ENCODE measurements at regions not wholly inside any gene's neighbourhood (a gene's known extent, or its start where the extent isn't known, plus 50 kb on each side); places are given as distances from the start of the nearest gene placed in this dataset.

DNA sequence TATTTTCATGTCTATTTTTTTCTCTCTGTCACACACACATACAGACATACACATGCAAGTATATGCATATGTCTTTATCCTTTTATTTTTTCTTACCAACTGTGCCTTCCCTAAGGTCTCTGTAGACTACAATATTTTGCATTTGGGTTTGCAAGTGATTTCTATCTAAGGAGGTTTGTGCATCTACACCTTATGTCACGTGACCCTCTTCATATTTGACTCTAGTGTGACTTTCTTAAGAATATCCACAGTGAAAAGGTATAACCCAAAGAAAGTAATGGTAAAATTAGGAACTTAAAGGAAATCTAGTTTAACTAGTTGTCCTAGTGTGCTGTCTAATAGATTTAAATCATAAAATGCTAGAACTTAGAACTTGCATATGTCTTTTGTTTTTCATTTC, 298.8 kb upstream of the LRIG3 start:
- Histone ChIP-seq H3K27me3 (ENCODE audit: control insufficient read depth, insufficient read depth, low read length) (no peaks in the 10 kb centered on the region), H3K4me2 (ENCODE audit: low read length) (no peak overlapping the region), H3K4me3 (ENCODE audit: low read length) (no peak overlapping the region), H3K4me1 (ENCODE audit: control insufficient read depth, insufficient read depth, low read length) (no peaks in the 10 kb centered on the region), H3K9me3 (replicated peaks; ENCODE audit: low read length) (no peaks in the 10 kb centered on the region), H3K36me3 (ENCODE audit: insufficient read depth, low read length) (no peaks in the 10 kb centered on the region), H3K9ac (ENCODE audit: low read depth, low read length) (no peak overlapping the region)

DNA sequence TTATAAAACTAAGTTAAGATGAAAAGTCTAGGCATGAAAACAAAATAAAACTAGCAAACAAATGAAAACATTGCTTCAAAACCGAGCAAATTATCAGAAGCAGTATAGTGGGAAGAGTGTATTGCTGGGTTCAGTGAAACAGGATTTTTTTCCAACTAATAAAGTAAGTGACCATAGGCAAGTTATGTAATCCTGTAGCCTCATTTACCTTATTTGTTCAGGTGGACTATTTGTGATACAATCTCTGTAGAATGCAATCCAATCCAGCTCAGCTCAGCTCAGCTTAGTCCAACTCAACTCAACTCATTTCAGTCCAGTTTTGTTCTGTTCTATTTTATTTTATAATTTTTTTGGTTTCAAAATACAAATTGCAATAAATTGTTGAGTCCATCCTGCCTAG, 276.7 kb upstream of the LRIG3 start:
- H3K36me3 ChIP-seq (ENCODE audit: insufficient read depth, low read length), result no peaks in the 10 kb centered on the region
- no peaks in the 10 kb centered on the region for H3K9me3 ChIP-seq (replicated peaks; ENCODE audit: low read length)
- H3K4me1 ChIP-seq (ENCODE audit: control insufficient read depth, insufficient read depth, low read length), result no peaks in the 10 kb centered on the region
- H3K4me2 ChIP-seq (ENCODE audit: low read length), result no peak overlapping the region
- no peak overlapping the region for H3K9ac ChIP-seq (ENCODE audit: low read depth, low read length)
- H3K4me3 ChIP-seq (ENCODE audit: low read length), result no peak overlapping the region
- no peaks in the 10 kb centered on the region for H3K27me3 ChIP-seq (ENCODE audit: control insufficient read depth, insufficient read depth, low read length)

DNA sequence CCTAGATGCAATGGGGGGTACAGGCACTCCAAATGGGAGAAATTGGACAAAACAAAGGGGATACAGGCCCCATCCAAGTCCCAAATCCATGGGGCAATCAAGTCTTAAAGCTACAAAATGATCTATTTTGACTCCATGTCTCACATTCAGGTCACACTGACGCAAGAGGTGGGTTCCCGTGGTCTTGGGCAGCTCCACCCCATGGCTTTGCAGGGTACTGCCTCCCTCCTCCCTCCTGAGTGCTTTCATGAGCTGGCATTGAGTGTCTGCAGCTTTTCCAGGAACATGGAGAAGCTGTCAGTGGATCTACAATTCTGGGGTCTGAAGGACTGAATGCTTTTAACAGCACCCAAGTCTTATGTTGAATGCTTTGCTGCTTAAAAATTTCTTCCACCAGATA, 274.5 kb upstream of the LRIG3 start:
- no peaks in the 10 kb centered on the region for H3K36me3 ChIP-seq (ENCODE audit: insufficient read depth, low read length)
- no peaks in the 10 kb centered on the region for H3K4me1 ChIP-seq (ENCODE audit: control insufficient read depth, insufficient read depth, low read length)
- H3K4me3 ChIP-seq (ENCODE audit: low read length), result no peak overlapping the region
- H3K27me3 ChIP-seq (ENCODE audit: control insufficient read depth, insufficient read depth, low read length), result no peaks in the 10 kb centered on the region
- H3K9me3 ChIP-seq (replicated peaks; ENCODE audit: low read length), result no peaks in the 10 kb centered on the region
- no peak overlapping the region for H3K4me2 ChIP-seq (ENCODE audit: low read length)
- no peak overlapping the region for H3K9ac ChIP-seq (ENCODE audit: low read depth, low read length)

- H3K4me1 ChIP-seq (ENCODE audit: control insufficient read depth, insufficient read depth, low read length), result no peaks in the 10 kb centered on the region
- no peak overlapping the region for H3K4me2 ChIP-seq (ENCODE audit: low read length)
- H3K9me3 ChIP-seq (replicated peaks; ENCODE audit: low read length), result no peaks in the 10 kb centered on the region
- H3K4me3 ChIP-seq (ENCODE audit: low read length), result no peak overlapping the region
- no peak overlapping the region for H3K9ac ChIP-seq (ENCODE audit: low read depth, low read length)
- H3K27me3 ChIP-seq (ENCODE audit: control insufficient read depth, insufficient read depth, low read length), result no peaks in the 10 kb centered on the region
- H3K36me3 ChIP-seq (ENCODE audit: insufficient read depth, low read length), result no peaks in the 10 kb centered on the region
Measured at GRCh38 chr12:59193476-59194050, 273.3 kb upstream of the LRIG3 start.

- no peak overlapping the region for H3K4me2 ChIP-seq (ENCODE audit: low read length)
- no peaks in the 10 kb centered on the region for H3K36me3 ChIP-seq (ENCODE audit: insufficient read depth, low read length)
- no peaks in the 10 kb centered on the region for H3K4me1 ChIP-seq (ENCODE audit: control insufficient read depth, insufficient read depth, low read length)
- no peaks in the 10 kb centered on the region for H3K27me3 ChIP-seq (ENCODE audit: control insufficient read depth, insufficient read depth, low read length)
- no peak overlapping the region for H3K9ac ChIP-seq (ENCODE audit: low read depth, low read length)
- H3K4me3 ChIP-seq (ENCODE audit: low read length), result no peak overlapping the region
- no peaks in the 10 kb centered on the region for H3K9me3 ChIP-seq (replicated peaks; ENCODE audit: low read length)
Measured at GRCh38 chr12:59191372-59191771, 271.1 kb upstream of the LRIG3 start.

DNA sequence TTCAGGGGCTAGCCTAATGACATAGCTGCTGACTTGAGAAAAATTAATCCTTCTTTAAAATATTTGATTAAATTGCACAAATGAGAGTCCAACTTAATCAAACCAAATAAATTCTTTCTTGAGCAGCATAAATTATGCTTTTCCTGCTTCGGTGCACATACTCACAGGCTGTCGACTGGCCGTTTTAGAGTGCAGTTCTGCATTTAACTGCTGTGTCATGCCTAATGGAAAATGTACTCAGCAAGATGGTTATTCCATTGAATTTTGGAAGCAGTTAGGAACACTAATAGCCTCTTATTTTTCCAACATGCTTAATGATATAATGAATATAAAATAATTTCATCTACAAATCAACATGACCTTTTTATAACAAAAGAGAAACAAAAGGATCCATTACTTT, 266.1 kb upstream of the LRIG3 start:
- Histone ChIP-seq H3K4me3 (ENCODE audit: low read length) (no peak overlapping the region), H3K27me3 (ENCODE audit: control insufficient read depth, insufficient read depth, low read length) (no peaks in the 10 kb centered on the region)

GRCh38 chr12:59185295-59185694, 265.0 kb upstream of the LRIG3 start:
- Histone ChIP-seq H3K4me3 (ENCODE audit: low read length) (no peak overlapping the region), H3K36me3 (ENCODE audit: insufficient read depth, low read length) (no peaks in the 10 kb centered on the region), H3K9ac (ENCODE audit: low read depth, low read length) (no peak overlapping the region), H3K9me3 (replicated peaks; ENCODE audit: low read length) (no peaks in the 10 kb centered on the region), H3K27me3 (ENCODE audit: control insufficient read depth, insufficient read depth, low read length) (no peaks in the 10 kb centered on the region), H3K4me1 (ENCODE audit: control insufficient read depth, insufficient read depth, low read length) (no peaks in the 10 kb centered on the region), H3K4me2 (ENCODE audit: low read length) (no peak overlapping the region)

More for the DNA sequence above, 266.1 kb upstream of the LRIG3 start:
- no peaks in the 10 kb centered on the region for H3K36me3 ChIP-seq (ENCODE audit: insufficient read depth, low read length)
- H3K4me2 ChIP-seq (ENCODE audit: low read length), result no peak overlapping the region
- H3K4me1 ChIP-seq (ENCODE audit: control insufficient read depth, insufficient read depth, low read length), result no peaks in the 10 kb centered on the region
- no peak overlapping the region for H3K9ac ChIP-seq (ENCODE audit: low read depth, low read length)
- no peaks in the 10 kb centered on the region for H3K9me3 ChIP-seq (replicated peaks; ENCODE audit: low read length)

GRCh38 chr12:59182658-59183455, 262.6 kb upstream of the LRIG3 start:
- H3K4me2 ChIP-seq (ENCODE audit: low read length), result no peak overlapping the region

GRCh38 chr12:59182191-59182590, 261.9 kb upstream of the LRIG3 start:
- H3K4me1 ChIP-seq (ENCODE audit: control insufficient read depth, insufficient read depth, low read length), result peaks cover 8% of the 10 kb centered on the region
- no peaks in the 10 kb centered on the region for H3K27me3 ChIP-seq (ENCODE audit: control insufficient read depth, insufficient read depth, low read length)
- H3K9ac ChIP-seq (ENCODE audit: low read depth, low read length), result no peak overlapping the region
- H3K9me3 ChIP-seq (replicated peaks; ENCODE audit: low read length), result no peaks in the 10 kb centered on the region
- H3K4me2 ChIP-seq (ENCODE audit: low read length), result no peak overlapping the region
- no peaks in the 10 kb centered on the region for H3K36me3 ChIP-seq (ENCODE audit: insufficient read depth, low read length)
- no peak overlapping the region for H3K4me3 ChIP-seq (ENCODE audit: low read length)

More at GRCh38 chr12:59182658-59183455, 262.6 kb upstream of the LRIG3 start:
- Histone ChIP-seq H3K4me1 (ENCODE audit: control insufficient read depth, insufficient read depth, low read length) (peaks cover 8% of the 10 kb centered on the region), H3K36me3 (ENCODE audit: insufficient read depth, low read length) (no peaks in the 10 kb centered on the region), H3K9ac (ENCODE audit: low read depth, low read length) (no peak overlapping the region), H3K9me3 (replicated peaks; ENCODE audit: low read length) (no peaks in the 10 kb centered on the region), H3K27me3 (ENCODE audit: control insufficient read depth, insufficient read depth, low read length) (no peaks in the 10 kb centered on the region), H3K4me3 (ENCODE audit: low read length) (no peak overlapping the region)

DNA sequence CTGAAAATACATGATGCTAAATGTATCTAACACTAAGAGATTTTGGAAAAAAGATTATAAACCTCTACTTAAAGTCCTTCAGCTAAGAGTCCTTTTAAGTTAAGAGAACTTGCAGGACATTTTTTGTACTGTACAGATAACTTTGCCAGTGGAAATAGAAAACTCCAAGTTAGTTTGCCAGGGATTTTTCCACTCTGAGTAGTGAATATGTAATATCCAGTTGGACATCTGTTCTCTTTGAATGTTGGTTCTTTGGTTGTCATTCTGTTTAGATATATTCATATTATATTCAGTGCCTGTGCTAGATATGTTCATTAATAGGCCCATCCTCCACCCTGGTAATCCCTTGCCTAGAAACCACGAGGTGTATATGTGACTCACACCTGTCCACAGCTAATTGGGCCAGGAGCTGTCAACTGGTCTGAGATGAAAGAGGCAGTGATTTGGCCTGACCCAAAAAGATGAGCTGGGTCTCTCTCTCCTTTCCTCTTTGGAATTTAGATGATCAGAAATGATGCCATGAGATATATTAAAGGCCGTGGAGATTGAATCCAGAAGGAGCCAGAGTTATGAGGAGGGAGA, 261.0 kb upstream of the LRIG3 start:
- H3K9ac ChIP-seq (ENCODE audit: low read depth, low read length), result no peak overlapping the region
- H3K4me3 ChIP-seq (ENCODE audit: low read length), result no peak overlapping the region
- H3K4me1 ChIP-seq (ENCODE audit: control insufficient read depth, insufficient read depth, low read length), result peaks cover 8% of the 10 kb centered on the region
- H3K36me3 ChIP-seq (ENCODE audit: insufficient read depth, low read length), result no peaks in the 10 kb centered on the region
- no peak overlapping the region for H3K4me2 ChIP-seq (ENCODE audit: low read length)
- no peaks in the 10 kb centered on the region for H3K9me3 ChIP-seq (replicated peaks; ENCODE audit: low read length)
- H3K27me3 ChIP-seq (ENCODE audit: control insufficient read depth, insufficient read depth, low read length), result no peaks in the 10 kb centered on the region

GRCh38 chr12:59179231-59179630, 258.9 kb upstream of the LRIG3 start:
- H3K4me1 ChIP-seq (ENCODE audit: control insufficient read depth, insufficient read depth, low read length), result peaks cover 8% of the 10 kb centered on the region
- no peaks in the 10 kb centered on the region for H3K36me3 ChIP-seq (ENCODE audit: insufficient read depth, low read length)
- H3K4me2 ChIP-seq (ENCODE audit: low read length), result peak overlapping the region; percentile 18
- no peaks in the 10 kb centered on the region for H3K27me3 ChIP-seq (ENCODE audit: control insufficient read depth, insufficient read depth, low read length)
- no peaks in the 10 kb centered on the region for H3K9me3 ChIP-seq (replicated peaks; ENCODE audit: low read length)
- no peak overlapping the region for H3K4me3 ChIP-seq (ENCODE audit: low read length)
- no peak overlapping the region for H3K9ac ChIP-seq (ENCODE audit: low read depth, low read length)

DNA sequence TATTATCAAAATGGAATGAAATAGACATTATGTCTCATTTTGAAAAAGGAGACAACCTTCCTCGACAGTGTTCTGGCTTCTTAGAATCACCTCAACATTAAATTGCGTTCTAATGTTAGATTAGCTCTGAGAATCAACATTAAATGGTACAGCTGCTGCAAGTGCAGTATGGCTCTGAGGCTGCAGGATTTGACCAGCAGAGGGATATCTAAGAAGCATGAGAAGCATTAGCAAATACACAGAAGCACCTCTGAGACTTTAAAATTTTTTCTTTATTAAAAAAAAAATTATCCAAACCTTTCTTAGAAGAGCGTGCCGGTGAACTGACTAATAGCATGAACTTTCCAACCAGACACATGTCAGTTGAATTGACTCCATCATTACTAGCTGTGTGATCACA, 253.4 kb upstream of the LRIG3 start:
- Histone ChIP-seq H3K4me2 (ENCODE audit: low read length) (no peak overlapping the region), H3K9ac (ENCODE audit: low read depth, low read length) (no peak overlapping the region), H3K4me1 (ENCODE audit: control insufficient read depth, insufficient read depth, low read length) (no peaks in the 10 kb centered on the region), H3K9me3 (replicated peaks; ENCODE audit: low read length) (no peaks in the 10 kb centered on the region), H3K36me3 (ENCODE audit: insufficient read depth, low read length) (no peaks in the 10 kb centered on the region), H3K4me3 (ENCODE audit: low read length) (no peak overlapping the region), H3K27me3 (ENCODE audit: control insufficient read depth, insufficient read depth, low read length) (no peaks in the 10 kb centered on the region)

Measured in skeletal muscle satellite cell (primary cell).